ENCODE measurements at regions not wholly inside any gene's neighbourhood (a gene's known extent, or its start where the extent isn't known, plus 50 kb on each side); places are given as distances from the start of the nearest gene placed in this dataset.

- TF ChIP-seq ZNF619 (CRISPR knock-in tag; IDR thresholded peaks at IDR 0.05) (no peak), HINFP (CRISPR knock-in tag; IDR thresholded peaks at IDR 0.05; ENCODE audit: low read depth) (no peak), MXD4 (CRISPR knock-in tag; IDR thresholded peaks at IDR 0.05) (no peak), FOXP1 (IDR thresholded peaks at IDR 0.05) (no peak), FOXP1 (CRISPR knock-in tag; IDR thresholded peaks at IDR 0.05) (no peak), TEF (CRISPR knock-in tag; IDR thresholded peaks at IDR 0.05) (no peak), ZNF775 (CRISPR knock-in tag; IDR thresholded peaks at IDR 0.05; ENCODE audit: borderline replicate concordance) (no peak)
Measured at GRCh38 chr1:81242103-81242502, 558.6 kb upstream of the ADGRL2 start (continued).

- no peaks in the 10 kb centered on the region for H3K27me3 ChIP-seq (ENCODE audit: control insufficient read depth in 1 of 2, insufficient read depth in 2 of 2, low read length in 2 of 2)
- intact Hi-C loops (cut with micrococcal nuclease; ENCODE audit: unreplicated experiment): no loop called here
- DNase-seq (ENCODE audit: low spot score) (no peak), FAIRE-seq (no peak), ATAC-seq (no peak)
- no peak overlapping the region for H3K4me3 ChIP-seq (replicated peaks in 1 of 3; ENCODE audit: insufficient read depth in 1 of 3, low read depth in 2 of 3, low read length in 3 of 3)
- no peak overlapping the region for H2AFZ ChIP-seq (ENCODE audit: low read length)
- peaks cover 15% of the 10 kb centered on the region; the same call in 1 of the 2 replicates for H3K9me3 ChIP-seq (ENCODE audit: low read length)
- in situ Hi-C loops (cut with HindIII; ENCODE audit: extremely low pct_ligation_motif_present, low pct_unique_long_range_greater_than_20kb): no loop called here
- no TSS peak for BruUV-seq (replicated peaks)
- no peaks in the 10 kb centered on the region for H3K36me3 ChIP-seq (replicated peaks in 1 of 2; ENCODE audit: control insufficient read depth in 1 of 2, insufficient read depth in 2 of 2, low read length in 2 of 2)
- ChIA-PET CTCF (ENCODE audit: low intra/inter-chr PET ratio, low total read pairs) (no interaction called here), POLR2A (no interaction called here)
- no peak overlapping the region for H3K4me2 ChIP-seq (ENCODE audit: low read depth, low read length)
- 0% methylated on average over 3 of the region's 3 CpGs for WGBS (ENCODE audit: low lambda C conversion rate)
- no peak overlapping the region for H3K9ac ChIP-seq (ENCODE audit: insufficient read depth, low read depth, low read length)
- H3K79me2 ChIP-seq (ENCODE audit: insufficient read depth, low read length): no peaks in the 10 kb centered on the region
- H3K27ac ChIP-seq (ENCODE audit: extremely low read length, insufficient read depth, low read length): no peak overlapping the region
- H4K20me1 ChIP-seq (ENCODE audit: insufficient read depth, low read length): no peaks in the 10 kb centered on the region
- no peaks in the 10 kb centered on the region for H3K4me1 ChIP-seq (ENCODE audit: insufficient read depth, low read length)
- no peak for TF ChIP-seq ZSCAN20 (CRISPR knock-in tag; IDR thresholded peaks at IDR 0.05; ENCODE audit: borderline replicate concordance)
- TF ChIP-seq ZNF800 (CRISPR knock-in tag; IDR thresholded peaks at IDR 0.05): no peak
- no peak for TF ChIP-seq BATF2 (CRISPR knock-in tag; IDR thresholded peaks at IDR 0.05)
- no peak for TF ChIP-seq CHCHD3 (CRISPR knock-in tag; IDR thresholded peaks at IDR 0.05)
- TF ChIP-seq DNMT1 (CRISPR knock-in tag; IDR thresholded peaks at IDR 0.05): no peak
- TF ChIP-seq ZNF883 (CRISPR knock-in tag; IDR thresholded peaks at IDR 0.05; ENCODE audit: not compliant biosample characterization): no peak
- TF ChIP-seq KDM5A (IDR thresholded peaks at IDR 0.05; ENCODE audit: borderline replicate concordance, low read length): no peak
- TF ChIP-seq DZIP1 (CRISPR knock-in tag; IDR thresholded peaks at IDR 0.05): no peak
- no peak for TF ChIP-seq MLLT10 (CRISPR knock-in tag; IDR thresholded peaks at IDR 0.05)
Measured at GRCh38 chr1:81238129-81238528, 562.6 kb upstream of the ADGRL2 start.

Measured in HepG2 (cell line).